NCI-H2196 (cell line): ENCODE measurements at regions not wholly inside any gene's neighbourhood (a gene's known extent, or its start where the extent isn't known, plus 50 kb on each side); places are given as distances from the start of the nearest gene placed in this dataset.
"Not testable (repeated sequence)": the region's sequence is repeated elsewhere in the genome, so short reads cannot be mapped to it uniquely, and the experiment has no call there.

Source experiments
- DNase-seq: peaks from one replicate; lab custom pipeline; 2025; ENCODE audit not compliant: unreplicated experiment; lab: John Stamatoyannopoulos, UW

DNA sequence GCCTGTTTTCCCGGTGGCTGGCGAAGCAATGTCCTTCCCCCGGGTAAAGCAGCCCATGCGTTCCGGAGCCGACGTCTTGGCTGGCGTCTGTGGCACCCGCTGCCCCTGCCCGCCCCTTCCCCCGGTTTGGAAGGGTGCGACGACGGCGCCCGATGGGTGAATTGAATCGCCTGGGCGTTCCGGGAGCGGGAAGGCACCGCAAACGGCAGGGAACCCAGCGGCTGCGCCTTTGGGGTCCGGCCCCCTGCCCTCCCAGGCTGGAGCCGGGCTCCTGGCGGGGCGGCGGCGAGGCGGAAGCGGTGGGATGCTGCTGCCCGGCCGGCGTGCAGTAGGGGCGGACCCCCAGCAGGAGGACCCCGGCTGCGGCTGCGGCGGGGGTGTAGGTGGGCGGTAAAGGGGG is 123.6 kb upstream of the RHOU start:
- DNase-seq, result not testable (repeated sequence)

DNA sequence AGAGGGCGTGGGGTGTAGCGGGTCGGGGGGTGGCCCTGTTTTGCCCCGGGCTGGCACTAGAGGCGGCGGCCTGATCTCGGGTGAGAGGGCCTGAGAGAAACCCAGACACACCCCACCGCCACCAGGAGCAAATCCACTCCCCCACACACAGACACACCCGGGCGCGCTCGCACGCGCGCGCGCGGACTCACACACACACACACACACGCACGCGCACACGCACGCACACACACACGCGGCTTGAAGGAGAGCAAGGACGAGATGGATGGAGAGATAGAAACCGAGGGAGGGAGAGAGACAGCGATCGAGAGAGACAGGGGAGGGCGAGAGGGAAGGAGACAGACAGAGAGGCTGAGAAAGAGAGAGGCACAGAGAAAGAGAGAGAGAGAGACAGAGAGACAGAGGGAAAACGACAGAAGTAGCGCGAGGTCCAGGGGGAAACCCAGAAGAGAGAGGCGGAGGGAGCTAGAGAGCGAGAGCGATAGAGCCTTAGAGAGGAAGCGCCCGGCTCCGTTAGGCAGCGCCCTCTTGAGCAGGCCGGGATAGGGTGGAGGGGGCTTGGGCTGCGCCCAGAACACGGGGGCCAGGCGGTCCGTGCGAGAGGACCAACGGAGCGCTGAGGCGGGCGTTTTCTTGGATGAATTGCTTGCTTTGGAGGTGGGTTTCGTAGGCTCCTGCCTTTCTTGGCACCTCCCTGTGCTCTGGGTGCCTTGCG is 113.1 kb upstream of the RHOU start:
- DNase-seq, result not testable (repeated sequence)

DNA sequence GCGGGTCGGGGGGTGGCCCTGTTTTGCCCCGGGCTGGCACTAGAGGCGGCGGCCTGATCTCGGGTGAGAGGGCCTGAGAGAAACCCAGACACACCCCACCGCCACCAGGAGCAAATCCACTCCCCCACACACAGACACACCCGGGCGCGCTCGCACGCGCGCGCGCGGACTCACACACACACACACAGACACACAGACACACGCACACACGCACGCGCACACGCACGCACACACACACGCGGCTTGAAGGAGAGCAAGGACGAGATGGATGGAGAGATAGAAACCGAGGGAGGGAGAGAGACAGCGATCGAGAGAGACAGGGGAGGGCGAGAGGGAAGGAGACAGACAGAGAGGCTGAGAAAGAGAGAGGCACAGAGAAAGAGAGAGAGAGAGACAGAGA is 108.8 kb upstream of the RHOU start:
- DNase-seq, result not testable (repeated sequence)

DNA sequence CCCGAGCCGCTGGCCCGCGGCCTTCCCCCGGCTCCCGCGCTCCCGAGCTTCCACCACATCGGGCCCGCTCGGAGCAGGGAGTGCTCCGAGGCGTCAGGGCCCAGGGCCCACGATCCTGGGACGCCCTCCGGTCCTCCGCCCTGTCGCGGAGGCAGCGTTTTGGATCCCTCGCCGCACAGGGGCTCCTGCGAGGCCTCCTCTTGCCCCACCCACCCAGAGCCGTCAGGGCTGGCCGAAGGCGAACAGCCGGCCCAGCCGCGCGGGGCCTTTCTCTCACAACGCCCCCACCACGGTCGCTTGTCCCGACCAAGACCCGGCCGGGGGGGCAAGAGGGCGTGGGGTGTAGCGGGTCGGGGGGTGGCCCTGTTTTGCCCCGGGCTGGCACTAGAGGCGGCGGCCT is 102.4 kb upstream of the RHOU start:
- not testable (repeated sequence) for DNase-seq

DNA sequence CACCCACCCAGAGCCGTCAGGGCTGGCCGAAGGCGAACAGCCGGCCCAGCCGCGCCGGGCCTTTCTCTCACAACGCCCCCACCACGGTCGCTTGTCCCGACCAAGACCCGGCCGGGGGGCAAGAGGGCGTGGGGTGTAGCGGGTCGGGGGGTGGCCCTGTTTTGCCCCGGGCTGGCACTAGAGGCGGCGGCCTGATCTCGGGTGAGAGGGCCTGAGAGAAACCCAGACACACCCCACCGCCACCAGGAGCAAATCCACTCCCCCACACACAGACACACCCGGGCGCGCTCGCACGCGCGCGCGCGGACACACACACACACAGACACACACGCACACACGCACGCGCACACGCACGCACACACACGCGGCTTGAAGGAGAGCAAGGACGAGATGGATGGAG is 100.0 kb upstream of the RHOU start:
- not testable (repeated sequence) for DNase-seq

DNA sequence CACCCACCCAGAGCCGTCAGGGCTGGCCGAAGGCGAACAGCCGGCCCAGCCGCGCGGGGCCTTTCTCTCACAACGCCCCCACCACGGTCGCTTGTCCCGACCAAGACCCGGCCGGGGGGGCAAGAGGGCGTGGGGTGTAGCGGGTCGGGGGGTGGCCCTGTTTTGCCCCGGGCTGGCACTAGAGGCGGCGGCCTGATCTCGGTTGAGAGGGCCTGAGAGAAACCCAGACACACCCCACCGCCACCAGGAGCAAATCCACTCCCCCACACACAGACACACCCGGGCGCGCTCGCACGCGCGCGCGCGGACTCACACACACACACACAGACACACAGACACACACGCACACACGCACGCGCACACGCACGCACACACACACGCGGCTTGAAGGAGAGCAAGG is 97.8 kb upstream of the RHOU start:
- DNase-seq, result not testable (repeated sequence)

DNA sequence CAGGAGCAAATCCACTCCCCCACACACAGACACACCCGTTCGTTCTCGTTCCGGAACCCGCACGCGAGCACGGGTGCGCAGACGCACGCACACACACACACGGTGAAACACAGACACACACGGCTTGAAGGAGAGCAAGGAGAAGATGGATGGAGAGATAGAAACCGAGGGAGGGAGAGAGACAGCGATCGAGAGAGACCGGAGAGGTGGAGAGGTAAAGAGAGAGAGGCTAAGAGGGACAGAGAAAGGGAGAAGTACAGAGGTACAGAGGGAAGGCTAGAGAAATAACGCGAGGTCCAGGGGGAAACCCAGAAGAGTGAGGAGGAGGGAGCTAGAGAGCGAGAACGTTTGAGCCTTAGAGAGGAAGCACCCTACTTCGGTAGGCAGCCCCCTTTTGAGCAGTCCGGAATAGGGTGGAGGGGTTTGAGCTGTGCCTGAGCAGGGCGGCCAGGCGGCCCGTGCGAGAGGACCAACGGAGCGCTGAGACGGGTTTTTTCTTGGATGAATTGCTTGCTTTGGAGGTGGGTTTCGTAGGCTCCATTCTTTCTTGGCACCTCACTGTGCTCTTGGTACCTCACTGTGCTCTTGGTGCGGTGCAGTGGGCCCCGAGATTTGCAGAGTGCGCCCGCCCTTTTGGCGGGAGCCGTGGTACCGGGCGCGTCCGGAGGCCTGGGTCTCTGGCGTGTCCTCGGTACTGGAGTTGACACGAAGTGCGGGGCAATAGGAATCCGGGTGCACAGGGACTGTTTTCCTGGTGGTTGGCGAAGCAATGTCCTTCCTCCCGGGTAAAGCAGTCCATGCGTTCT is 88.4 kb upstream of the RHOU start:
- DNase-seq, result peak; percentile 45

DNA sequence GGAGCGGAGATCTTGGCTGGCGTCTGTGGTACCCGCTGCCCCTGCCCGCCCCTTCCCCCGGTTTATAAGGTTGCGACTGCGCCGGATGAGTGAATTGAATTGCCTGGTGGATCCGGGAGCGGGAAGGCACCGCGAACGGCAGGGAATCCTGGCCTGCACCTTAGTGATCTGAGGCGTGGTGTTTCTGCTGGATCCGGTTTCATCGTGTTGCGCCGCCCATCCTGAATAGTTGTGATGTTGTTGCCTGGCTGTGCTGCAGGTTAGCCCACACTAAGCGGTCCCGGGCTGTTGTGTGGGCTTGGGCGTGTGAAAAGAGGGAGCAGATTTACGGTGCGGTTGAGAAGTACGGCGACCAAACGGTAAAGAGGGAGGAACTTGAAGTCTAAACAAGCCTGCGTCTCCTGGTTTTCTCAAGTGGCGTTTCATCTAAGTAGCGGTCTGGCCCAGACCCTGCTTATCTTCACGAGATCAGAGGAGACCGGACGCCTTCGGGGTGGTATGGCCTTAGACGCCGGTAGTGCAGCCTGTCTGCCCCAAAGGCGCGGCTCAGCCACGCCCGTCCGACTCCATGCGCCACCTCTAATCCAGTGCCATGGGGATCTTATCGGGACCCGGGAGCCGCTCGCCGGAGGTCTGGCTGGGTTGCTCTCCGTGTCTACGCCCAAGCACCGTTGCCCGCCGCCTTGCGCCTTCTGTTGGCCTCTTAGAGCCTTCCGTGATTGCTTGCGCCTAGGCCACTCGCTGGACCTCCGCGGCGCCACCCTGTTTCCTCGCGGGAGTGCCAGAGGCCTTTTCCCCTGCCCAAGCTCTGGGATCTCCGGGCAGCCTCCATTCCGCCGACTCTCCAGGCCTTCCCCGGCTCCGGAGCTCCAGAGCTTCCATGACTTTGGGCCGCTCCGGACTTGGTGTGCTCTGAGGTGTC is 87.5 kb upstream of the RHOU start:
- DNase-seq, result peak; percentile 35

DNA sequence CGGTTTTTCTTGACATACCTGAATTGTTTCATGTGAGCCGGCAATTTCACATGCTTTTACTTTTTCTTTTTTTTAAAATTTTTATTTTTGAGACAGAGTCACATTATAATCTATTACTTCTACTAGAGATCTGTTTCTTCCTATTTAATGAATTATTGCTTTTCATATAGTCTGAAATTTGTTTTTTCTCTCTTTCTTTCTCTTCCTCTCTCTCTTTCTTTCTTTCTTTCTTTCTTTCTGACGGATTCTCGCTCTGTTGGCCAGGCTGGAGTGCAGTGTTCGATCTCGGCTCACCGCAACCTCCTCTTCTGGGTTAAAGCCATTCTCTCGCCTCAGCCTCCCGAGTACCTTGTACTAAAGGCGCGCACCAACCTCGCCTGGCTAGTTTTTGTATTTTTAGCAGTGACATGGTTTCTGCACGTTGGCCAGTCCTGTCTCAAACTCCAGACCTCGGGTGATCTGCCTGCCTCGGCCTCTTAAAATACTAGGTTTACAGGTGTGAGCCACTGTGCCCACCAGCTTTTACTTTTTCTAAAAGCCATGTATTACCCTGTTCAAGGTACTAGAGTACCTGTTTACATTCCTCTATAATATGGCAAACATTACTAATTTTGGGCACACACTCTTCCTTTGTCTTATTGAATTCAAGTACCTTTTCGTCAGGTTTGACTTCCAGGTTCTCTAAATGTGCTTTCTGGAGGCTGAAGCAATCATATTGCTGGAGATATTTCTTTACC is 86.5 kb upstream of the RHOU start:
- DNase-seq, result no peak

DNA sequence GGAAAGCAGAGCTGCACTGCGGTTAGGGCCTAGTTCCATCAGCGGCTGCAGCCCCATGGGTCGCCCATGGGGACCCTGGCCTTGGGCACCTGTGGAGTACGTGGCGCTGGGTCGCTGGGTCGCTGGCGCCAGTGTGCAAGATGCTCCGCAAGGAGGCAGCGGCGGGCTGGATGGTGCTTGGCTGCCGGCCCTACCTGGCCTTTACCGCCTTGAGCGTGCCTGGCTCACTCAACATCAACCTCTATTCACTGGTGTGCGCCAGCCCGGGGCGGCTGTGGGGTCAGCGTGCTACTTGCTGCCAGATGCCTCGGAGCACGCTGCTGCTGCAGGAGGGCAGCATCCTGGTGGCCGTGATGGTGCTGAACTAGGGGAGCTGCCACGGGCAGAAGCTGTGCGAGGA is 85.1 kb upstream of the RHOU start:
- no peak for DNase-seq

DNA sequence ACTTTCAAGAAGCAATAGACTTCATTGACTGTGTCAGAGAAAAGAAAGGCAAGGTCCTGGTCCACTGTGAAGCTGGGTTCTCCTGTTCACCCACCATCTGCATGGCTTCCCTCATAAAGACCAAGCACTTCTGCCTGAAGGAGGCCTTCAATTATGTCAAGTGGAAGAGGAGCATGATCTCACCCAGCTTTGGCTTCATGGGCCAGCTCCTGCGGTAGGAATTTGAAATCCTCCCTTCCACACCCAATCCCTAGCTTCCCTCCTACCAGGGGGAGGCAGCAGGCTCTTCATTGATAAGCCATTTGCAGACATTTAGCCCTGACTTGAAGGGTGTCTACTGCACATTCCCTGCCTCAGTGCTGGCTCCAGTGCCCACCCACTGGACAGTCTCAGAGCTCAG is 84.3 kb upstream of the RHOU start:
- DNase-seq, result no peak

DNA sequence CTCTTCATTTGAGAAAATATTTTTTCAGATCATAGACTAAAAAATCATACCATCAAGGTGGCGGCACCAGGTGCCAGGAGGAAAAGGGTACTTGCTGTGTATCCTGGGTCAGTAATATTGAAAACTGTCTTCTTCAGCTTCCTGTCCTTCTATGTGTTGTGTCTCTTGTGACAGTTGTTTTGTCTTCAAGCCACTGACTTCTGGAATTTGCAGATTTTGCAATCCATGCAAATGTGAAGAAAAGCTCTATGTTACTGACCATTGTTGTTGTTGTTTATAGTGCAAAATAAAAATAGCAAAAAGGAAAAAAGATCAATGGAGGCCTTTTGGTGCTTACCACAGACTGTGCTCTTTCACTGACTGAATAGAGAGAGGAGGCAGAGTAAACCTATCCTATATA is 83.2 kb upstream of the RHOU start:
- no peak for DNase-seq

DNA sequence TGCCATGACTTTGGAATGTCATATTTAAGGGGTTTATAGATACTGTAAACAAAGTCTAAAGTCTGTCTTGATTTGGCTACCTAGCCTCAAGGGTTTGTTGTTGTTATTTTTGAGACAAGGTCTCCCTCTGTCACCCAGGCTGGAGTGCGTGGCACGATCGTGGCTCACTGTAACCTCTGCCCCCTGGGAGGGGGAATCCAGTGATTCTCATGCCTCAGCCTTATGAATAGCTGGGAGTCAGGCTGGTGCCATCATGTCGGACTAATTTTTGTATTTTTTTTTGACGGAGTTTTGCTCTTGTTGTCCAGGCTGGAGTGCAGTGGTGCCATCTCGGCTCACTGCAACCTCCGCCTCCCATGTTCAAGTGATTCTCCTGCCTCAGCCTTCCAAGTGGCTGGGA is 82.2 kb upstream of the RHOU start:
- not testable (repeated sequence) for DNase-seq

DNA sequence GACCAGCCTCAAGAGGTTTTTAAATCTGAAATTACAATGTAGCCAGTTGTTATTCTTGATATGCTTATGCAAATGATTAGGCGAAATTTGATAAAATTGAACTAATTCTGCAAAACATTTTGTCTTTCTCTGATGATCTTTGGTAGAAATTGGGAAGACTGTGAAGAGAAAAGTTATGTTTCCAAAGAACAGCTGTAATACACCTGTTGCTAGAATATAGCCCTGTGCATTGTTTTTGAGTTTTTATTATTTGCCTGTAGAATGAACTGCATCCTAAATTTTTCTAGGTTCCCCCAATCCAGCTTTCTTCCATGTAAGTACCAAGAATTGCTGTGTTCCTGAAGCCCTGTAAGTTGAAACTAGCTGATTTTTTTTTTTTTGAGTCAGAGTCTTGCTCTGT is 81.5 kb upstream of the RHOU start:
- DNase-seq, result no peak

DNA sequence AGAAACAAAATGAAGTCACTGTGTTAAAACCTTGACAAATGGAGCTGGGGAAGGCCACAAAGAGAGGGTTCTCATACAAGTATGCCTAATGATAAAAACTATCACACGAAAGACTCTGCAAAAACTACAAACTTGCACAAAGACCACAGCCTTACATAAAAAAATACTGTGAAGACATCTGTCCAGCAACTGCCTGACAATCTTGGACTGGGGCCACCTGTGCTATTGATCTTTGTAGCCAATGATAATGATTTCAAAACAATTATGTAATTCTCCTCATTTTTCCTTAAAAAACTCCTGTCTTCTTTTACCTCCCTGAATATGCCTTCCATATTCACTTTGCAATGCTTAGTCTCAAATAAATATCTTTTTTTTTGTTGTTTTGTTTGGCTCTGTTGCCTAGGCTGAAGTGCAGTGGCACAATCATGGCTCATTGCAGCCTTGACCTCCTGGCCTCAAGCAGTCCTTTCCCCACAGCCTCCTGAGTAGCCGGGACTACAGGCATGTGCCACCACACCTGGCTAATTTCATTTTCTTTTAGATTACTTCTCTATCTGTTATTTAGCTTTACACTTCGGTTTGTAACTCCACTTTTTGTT is 79.4 kb upstream of the RHOU start:
- no peak for DNase-seq

DNA sequence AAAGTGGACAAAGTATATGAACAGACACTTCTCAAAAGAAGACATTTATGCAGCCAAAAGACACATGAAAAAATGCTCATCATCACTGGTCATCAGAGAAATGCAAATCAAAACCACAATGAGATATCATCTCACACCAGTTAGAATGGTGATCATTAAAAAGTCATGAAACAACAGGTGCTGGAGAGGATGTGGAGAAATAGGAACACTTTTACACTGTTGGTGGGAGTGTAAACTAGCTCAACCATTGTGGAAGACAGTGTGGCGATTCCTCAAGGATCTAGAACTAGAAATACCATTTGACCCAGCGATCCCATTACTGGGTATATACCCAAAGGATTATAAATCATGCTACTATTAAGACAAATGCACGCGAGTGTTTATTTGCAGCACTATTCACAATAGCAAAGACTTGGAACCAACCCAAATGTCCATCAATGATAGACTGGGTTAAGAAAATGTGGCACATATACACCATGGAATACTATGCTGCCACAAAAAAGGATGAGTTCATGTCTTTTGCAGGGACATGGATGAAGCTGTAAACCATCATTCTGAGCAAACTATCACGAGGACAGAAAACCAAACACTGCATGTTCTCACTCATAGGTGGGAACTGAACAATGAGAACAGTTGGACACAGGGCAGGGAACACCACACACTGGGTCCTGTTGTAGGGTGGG is 73.1 kb upstream of the RHOU start:
- not testable (repeated sequence) for DNase-seq

DNA sequence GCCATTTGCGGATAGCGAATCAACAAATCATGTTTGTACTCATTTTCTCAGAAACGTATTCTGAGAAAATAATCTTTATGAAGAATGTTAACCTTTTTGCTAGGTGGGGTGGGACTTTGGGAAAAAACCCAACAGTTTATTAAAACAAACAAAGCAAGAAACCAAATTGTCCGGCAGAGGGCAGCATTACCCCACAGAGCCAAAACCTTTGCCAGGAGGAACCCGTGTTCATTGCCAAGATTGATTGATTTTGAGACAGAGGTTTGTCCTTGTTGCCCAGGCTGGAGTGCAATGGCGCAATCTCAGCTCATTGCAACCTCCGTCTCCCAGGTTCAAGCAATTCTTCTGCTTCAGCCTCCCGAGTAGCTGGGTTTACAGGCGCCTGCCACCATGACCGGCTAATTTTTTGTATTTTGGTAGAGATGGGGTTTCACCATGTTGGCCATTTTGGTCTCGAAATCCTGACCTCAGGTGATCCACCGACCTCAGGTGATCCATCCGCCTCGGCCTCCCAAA is 70.8 kb upstream of the RHOU start:
- peak; percentile 83 for DNase-seq

DNA sequence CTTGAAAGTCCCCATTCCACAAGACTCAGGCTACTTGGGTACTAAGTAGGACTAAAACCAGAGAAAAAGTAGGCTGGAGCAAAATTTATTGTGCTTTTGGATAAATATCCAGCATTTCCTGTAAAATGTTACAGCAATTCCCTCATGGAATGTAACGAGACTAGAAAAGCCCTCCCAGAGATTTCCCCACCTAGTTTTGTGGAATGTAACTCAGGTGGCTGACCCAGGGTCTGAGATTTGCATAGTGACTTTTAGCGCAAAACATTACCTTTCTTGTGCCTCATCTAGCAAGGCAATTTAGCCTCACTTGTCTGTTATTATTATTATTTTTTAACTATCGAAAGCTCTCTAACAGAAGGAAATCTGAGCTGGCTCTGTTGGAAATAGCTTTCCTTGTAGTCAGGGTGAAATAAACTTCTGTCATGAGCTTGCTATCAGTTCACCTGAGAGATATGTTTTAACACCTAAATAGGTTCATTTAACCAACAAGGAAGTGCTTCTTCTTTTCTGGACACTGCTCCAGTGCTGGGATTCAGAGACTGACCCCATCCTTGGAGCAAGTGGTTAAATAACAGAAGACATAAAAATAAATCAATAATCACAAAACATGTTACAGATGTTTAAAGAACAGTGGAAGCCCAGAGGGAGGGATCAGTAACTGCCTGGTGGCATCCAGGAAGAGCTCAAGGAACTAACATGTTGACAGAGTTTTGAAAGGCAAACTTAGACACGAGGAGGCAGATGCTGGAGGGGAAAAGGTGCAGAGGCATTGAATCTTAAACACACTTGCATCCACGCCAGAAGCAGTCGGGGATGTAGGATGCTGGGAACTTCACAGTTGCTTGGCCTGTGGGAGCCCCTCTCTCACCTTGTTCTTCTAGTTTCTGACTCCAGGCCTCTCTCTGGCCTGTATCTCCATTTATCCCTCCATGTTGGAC is 68.3 kb upstream of the RHOU start:
- DNase-seq, result no peak
